ENCODE measurements at regions not wholly inside any gene's neighbourhood (a gene's known extent, or its start where the extent isn't known, plus 50 kb on each side); places are given as distances from the start of the nearest gene placed in this dataset.
A peak's percentile ranks its signal among the peaks of the same experiment; 100 is the strongest.

DNA sequence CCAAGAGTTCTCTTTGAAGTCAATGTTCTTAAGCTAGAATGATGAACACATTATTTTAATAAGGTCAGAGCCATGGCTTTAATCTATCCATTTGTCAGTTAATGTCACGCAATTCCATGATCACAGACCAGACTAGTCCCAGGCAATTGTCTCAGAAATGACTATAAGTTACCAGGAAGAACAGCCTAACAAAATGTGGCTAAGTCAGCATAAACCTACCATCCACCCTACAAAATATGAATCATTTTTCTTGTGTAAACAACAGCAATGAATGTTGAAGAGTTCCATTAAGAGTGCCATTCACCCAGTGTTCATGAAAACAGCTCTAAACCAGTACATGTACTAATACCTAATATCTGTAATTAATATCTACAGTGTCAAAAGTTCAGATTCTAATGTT lies 127.5 kb downstream of the KCTD12 start:
- H3K36me3 ChIP-seq, result no peaks in the 10 kb centered on the region
- H3K27ac ChIP-seq, result no peak overlapping the region
- ATAC-seq (no peak), DNase-seq (no peak)
- intact Hi-C loops (cut with DNase I), result no loop called here
- no peaks in the 10 kb centered on the region for H3K9me3 ChIP-seq
- H3K27me3 ChIP-seq, result no peaks in the 10 kb centered on the region
- TF ChIP-seq, protein P1, sequence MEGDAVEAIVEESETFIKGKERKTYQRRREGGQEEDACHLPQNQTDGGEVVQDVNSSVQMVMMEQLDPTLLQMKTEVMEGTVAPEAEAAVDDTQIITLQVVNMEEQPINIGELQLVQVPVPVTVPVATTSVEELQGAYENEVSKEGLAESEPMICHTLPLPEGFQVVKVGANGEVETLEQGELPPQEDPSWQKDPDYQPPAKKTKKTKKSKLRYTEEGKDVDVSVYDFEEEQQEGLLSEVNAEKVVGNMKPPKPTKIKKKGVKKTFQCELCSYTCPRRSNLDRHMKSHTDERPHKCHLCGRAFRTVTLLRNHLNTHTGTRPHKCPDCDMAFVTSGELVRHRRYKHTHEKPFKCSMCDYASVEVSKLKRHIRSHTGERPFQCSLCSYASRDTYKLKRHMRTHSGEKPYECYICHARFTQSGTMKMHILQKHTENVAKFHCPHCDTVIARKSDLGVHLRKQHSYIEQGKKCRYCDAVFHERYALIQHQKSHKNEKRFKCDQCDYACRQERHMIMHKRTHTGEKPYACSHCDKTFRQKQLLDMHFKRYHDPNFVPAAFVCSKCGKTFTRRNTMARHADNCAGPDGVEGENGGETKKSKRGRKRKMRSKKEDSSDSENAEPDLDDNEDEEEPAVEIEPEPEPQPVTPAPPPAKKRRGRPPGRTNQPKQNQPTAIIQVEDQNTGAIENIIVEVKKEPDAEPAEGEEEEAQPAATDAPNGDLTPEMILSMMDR (IDR thresholded peaks at IDR 0.05), result no peak
- H3K4me3 ChIP-seq, result no peak overlapping the region
- peaks cover 7% of the 10 kb centered on the region for H3K4me1 ChIP-seq

DNA sequence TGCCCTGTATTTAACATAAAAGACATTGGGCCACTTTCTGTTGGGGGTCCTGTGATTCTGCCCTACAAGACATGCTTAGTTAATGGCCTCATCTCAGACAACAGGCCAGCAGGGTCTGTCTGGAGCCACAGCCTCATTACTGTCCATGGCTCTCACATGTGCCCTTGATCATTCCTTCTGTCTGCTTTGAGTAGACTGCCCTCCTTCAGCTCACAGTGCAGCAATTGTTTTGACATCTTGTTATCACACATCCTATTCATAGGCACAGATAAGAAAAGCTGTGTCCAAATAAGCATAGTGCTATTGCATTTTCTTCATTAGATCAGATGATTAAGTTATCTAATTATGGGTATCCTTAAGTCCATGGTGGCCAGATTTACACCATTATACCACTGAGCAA lies 127.9 kb downstream of the KCTD12 start:
- TF ChIP-seq, protein P1 (IDR thresholded peaks at IDR 0.05), result no peak
- no peaks in the 10 kb centered on the region for H3K9me3 ChIP-seq
- no peak overlapping the region for H3K4me3 ChIP-seq
- no peaks in the 10 kb centered on the region for H3K36me3 ChIP-seq
- H3K27ac ChIP-seq, result no peak overlapping the region
- peak; percentile 33 for ATAC-seq
- no peaks in the 10 kb centered on the region for H3K27me3 ChIP-seq
- no peak for DNase-seq
- peaks cover 7% of the 10 kb centered on the region for H3K4me1 ChIP-seq
- intact Hi-C loops (cut with DNase I), result no loop called here

DNA sequence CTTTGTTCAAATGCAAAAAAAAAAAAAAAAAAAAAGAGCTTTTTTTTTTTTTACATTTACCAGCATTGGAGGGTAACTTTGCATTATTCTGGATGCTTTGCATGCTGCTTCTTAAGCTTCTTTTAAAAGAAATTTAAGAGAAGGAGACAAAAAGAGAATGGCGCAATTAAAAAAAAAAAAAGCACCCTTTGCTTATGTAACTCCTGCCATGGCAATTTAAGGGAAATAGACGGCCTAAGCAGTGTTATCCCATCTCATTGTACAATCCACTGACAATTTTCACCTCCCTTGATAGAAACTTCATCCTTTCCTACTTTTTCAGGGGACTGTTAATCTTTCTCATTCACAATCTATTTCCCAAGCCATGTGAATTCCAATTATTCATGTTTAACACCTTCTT lies 129.8 kb downstream of the KCTD12 start:
- H3K36me3 ChIP-seq, result no peaks in the 10 kb centered on the region
- ATAC-seq (no peak), DNase-seq (no peak)
- no peaks in the 10 kb centered on the region for H3K9me3 ChIP-seq
- TF ChIP-seq, protein P1 (IDR thresholded peaks at IDR 0.05), result no peak
- peaks cover 7% of the 10 kb centered on the region for H3K4me1 ChIP-seq
- H3K27me3 ChIP-seq, result no peaks in the 10 kb centered on the region
- no peak overlapping the region for H3K4me3 ChIP-seq
- H3K27ac ChIP-seq, result no peak overlapping the region
- intact Hi-C loops (cut with DNase I), result no loop called here

DNA sequence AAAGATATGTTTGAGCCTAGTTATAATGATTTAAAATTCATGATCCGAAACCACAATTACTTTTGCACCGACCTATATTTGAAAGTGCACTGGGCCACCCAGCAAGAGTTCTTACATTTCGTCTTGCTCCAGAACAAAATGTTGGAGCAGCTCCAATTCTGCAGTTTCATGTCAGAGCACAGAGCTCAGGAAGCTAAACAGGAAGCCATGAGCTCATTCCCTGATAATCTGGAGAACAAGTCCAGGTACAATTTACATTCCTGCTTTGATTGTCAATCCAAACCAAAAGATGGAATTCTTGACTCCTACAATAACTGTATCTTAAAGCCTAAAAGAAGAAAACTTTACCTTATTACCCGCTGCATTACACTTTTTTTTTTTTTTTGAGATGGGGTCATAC lies 131.8 kb downstream of the KCTD12 start:
- H3K27me3 ChIP-seq, result no peaks in the 10 kb centered on the region
- intact Hi-C loops (cut with DNase I), result no loop called here
- H3K4me1 ChIP-seq, result peaks cover 7% of the 10 kb centered on the region
- ATAC-seq (no peak), DNase-seq (no peak)
- TF ChIP-seq, protein P1 (IDR thresholded peaks at IDR 0.05), result no peak
- H3K27ac ChIP-seq, result no peak overlapping the region
- no peaks in the 10 kb centered on the region for H3K36me3 ChIP-seq
- no peaks in the 10 kb centered on the region for H3K9me3 ChIP-seq
- no peak overlapping the region for H3K4me3 ChIP-seq

DNA sequence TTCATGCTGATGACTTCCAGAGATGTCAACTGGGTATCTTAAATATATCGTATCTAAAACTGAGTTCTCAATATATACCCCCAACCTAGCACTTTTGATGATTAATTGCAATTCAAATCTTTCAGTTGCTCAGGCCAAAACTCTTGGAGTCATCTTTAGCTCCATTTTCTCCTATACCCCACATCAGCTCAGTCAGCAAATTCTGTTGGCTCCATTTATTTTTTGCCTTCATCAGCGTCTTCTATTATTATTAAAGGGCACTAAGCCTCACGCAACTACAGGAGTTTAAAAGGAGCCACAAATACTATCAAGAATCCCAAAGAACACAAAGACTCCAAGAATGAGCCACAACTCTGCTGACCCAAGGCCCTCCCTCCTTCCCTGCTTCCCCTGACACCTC lies 134.9 kb downstream of the KCTD12 start:
- DNase-seq (no peak), ATAC-seq (no peak)
- intact Hi-C loops (cut with DNase I), result no loop called here
- H3K4me1 ChIP-seq, result peaks cover under 1% of the 10 kb centered on the region
- no peaks in the 10 kb centered on the region for H3K9me3 ChIP-seq
- TF ChIP-seq, protein P1 (IDR thresholded peaks at IDR 0.05), result no peak
- H3K4me3 ChIP-seq, result no peak overlapping the region
- H3K27me3 ChIP-seq, result no peaks in the 10 kb centered on the region
- H3K27ac ChIP-seq, result no peak overlapping the region
- no peaks in the 10 kb centered on the region for H3K36me3 ChIP-seq

DNA sequence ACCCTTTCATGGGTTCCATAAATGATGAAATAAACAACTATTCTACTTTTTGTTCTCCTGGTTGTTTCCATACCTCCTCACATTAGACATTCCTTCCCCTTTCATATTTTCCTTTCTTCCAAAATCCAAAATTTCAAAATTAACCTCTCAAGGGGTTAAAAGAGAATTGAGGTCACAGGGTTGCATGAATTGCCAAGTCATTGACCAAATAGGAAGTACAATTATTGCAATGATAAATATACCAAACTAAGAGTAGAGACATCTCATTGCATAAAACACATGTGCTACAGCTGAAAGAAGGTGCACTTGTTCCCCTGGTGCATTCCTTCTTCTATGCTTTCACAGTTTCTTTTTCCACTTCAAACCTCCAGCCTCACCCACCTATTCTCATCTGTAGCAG lies 136.1 kb downstream of the KCTD12 start:
- ATAC-seq (peak; percentile 44), DNase-seq (no peak)
- Histone ChIP-seq H3K36me3 (no peaks in the 10 kb centered on the region), H3K4me3 (no peak overlapping the region), H3K4me1 (peaks cover 12% of the 10 kb centered on the region), H3K9me3 (no peaks in the 10 kb centered on the region), H3K27me3 (no peaks in the 10 kb centered on the region), H3K27ac (no peak overlapping the region)
- TF ChIP-seq, protein P1 (IDR thresholded peaks at IDR 0.05), result no peak
- intact Hi-C loops (cut with DNase I), result no loop called here
